ENCODE measurements at regions not wholly inside any gene's neighbourhood (a gene's known extent, or its start where the extent isn't known, plus 50 kb on each side); places are given as distances from the start of the nearest gene placed in this dataset.

GRCh38 chr21:28779914-28780313, 212.8 kb downstream of the LTN1 start:
- no peak for ATAC-seq
- H3K27me3 ChIP-seq: no peaks in the 10 kb centered on the region
- H3K27ac ChIP-seq: no peak overlapping the region
- H3K4me1 ChIP-seq: peaks cover 0 to 10% (median 0%) of the 10 kb centered on the region in 3 donors
- H3K36me3 ChIP-seq: no peaks in the 10 kb centered on the region
- TF ChIP-seq EP300 (IDR thresholded peaks at IDR 0.05) (no peak), POLR2AphosphoS5 (IDR thresholded peaks at IDR 0.05) (no peak)
- no peak overlapping the region for H3K4me3 ChIP-seq
- no peaks in the 10 kb centered on the region for H3K9me3 ChIP-seq

GRCh38 chr21:28776251-28776650, 216.4 kb downstream of the LTN1 start:
- no peaks in the 10 kb centered on the region for H3K27me3 ChIP-seq
- peak overlapping the region in 2 of 4 donors; percentile 9 to 84 for H3K27ac ChIP-seq
- TF ChIP-seq POLR2A (IDR thresholded peaks at IDR 0.05): no peak
- no peak for TF ChIP-seq POLR2AphosphoS5 (IDR thresholded peaks at IDR 0.05)
- no peak for TF ChIP-seq EP300 (IDR thresholded peaks at IDR 0.05)
- no peak for TF ChIP-seq CTCF (IDR thresholded peaks at IDR 0.05)
- no peaks in the 10 kb centered on the region for H3K9me3 ChIP-seq
- ATAC-seq: no peak
- 83 to 100% methylated on average over 1 to 2 of the region's 2 CpGs for WGBS, 2 donors (ENCODE audit: low coverage in 1 of 2)
- H3K4me1 ChIP-seq: peaks cover 2 to 40% (median 3%) of the 10 kb centered on the region in 3 donors
- H3K36me3 ChIP-seq: no peaks in the 10 kb centered on the region
- H3K4me3 ChIP-seq: no peak overlapping the region

GRCh38 chr21:28775071-28775470, 217.6 kb downstream of the LTN1 start:
- Histone ChIP-seq H3K9me3 (no peaks in the 10 kb centered on the region), H3K4me3 (no peak overlapping the region), H3K36me3 (no peaks in the 10 kb centered on the region), H3K27ac (peak overlapping the region in 3 of 4 donors; percentile 9 to 84 (median 29)), H3K27me3 (no peaks in the 10 kb centered on the region), H3K4me1 (peaks cover 3 to 52% (median 6%) of the 10 kb centered on the region in 3 donors)
- no peak for ATAC-seq
- WGBS, 2 donors (ENCODE audit: low coverage in 1 of 2): 56 to 63% methylated on average over 2 of the region's 2 CpGs
- TF ChIP-seq POLR2A (IDR thresholded peaks at IDR 0.05) (no peak), EP300 (IDR thresholded peaks at IDR 0.05) (no peak), CTCF (IDR thresholded peaks at IDR 0.05) (no peak), POLR2AphosphoS5 (IDR thresholded peaks at IDR 0.05) (no peak)

- ATAC-seq: no peak
- no peaks in the 10 kb centered on the region for H3K27me3 ChIP-seq
- H3K36me3 ChIP-seq: no peaks in the 10 kb centered on the region
- H3K4me1 ChIP-seq: peaks cover 3 to 71% (median 13%) of the 10 kb centered on the region in 3 donors
- H3K4me3 ChIP-seq: no peak overlapping the region
- TF ChIP-seq POLR2AphosphoS5 (IDR thresholded peaks at IDR 0.05) (no peak), POLR2A (IDR thresholded peaks at IDR 0.05) (no peak), CTCF (IDR thresholded peaks at IDR 0.05) (no peak), EP300 (IDR thresholded peaks at IDR 0.05) (no peak)
- WGBS, 2 donors (ENCODE audit: low coverage in 1 of 2): 47 to 69% methylated on average over 2 of the region's 2 CpGs
- no peaks in the 10 kb centered on the region for H3K9me3 ChIP-seq
- H3K27ac ChIP-seq: peak overlapping the region; percentile 75 to 98 (median 86)
These were observed 219.6 kb downstream of the LTN1 start for GRCh38 chr21:28773036-28773435.

- Histone ChIP-seq H3K4me3 (peak overlapping the region; percentile 36 to 37), H3K9me3 (no peaks in the 10 kb centered on the region), H3K36me3 (no peaks in the 10 kb centered on the region), H3K27me3 (no peaks in the 10 kb centered on the region), H3K27ac (peak overlapping the region; percentile 75 to 98 (median 86)), H3K4me1 (peaks cover 3 to 71% (median 13%) of the 10 kb centered on the region in 3 donors)
- WGBS, 2 donors (ENCODE audit: low coverage in 1 of 2): 15 to 22% methylated on average over 2 to 3 of the region's 3 CpGs
- peak; percentile 76 for ATAC-seq
- TF ChIP-seq CTCF (IDR thresholded peaks at IDR 0.05): no peak
- TF ChIP-seq EP300 (IDR thresholded peaks at IDR 0.05): no peak
- TF ChIP-seq POLR2AphosphoS5 (IDR thresholded peaks at IDR 0.05): peak; percentile 88
These were observed 220.7 kb downstream of the LTN1 start for GRCh38 chr21:28771790-28772501.
